NCI-H2227 treated with DMSO at 0.1 percent for 48 hours (cell line): ENCODE measurements at regions not wholly inside any gene's neighbourhood (a gene's known extent, or its start where the extent isn't known, plus 50 kb on each side); places are given as distances from the start of the nearest gene placed in this dataset.
A peak's percentile ranks its signal among the peaks of the same experiment; 100 is the strongest.
"Not testable (repeated sequence)": the region's sequence is repeated elsewhere in the genome, so short reads cannot be mapped to it uniquely, and the experiment has no call there.

Experiments used
- DNase-seq: peaks from one replicate; lab custom pipeline; 2025; lab: John Stamatoyannopoulos, UW

- no peak for DNase-seq
Measured at GRCh38 chr3:72052841-72053409, 268.0 kb upstream of the PROK2 start.

- DNase-seq, result no peak
Measured at GRCh38 chr3:72050771-72051170, 265.8 kb upstream of the PROK2 start.

GRCh38 chr3:72050048-72050632 is 265.2 kb upstream of the PROK2 start:
- DNase-seq, result no peak

- DNase-seq, result no peak
Measured at GRCh38 chr3:72049300-72049699, 264.4 kb upstream of the PROK2 start.

GRCh38 chr3:72048873-72049272 is 263.9 kb upstream of the PROK2 start:
- DNase-seq, result no peak

GRCh38 chr3:72047221-72047871 is 262.4 kb upstream of the PROK2 start:
- no peak for DNase-seq

GRCh38 chr3:72044231-72044855 is 259.4 kb upstream of the PROK2 start:
- DNase-seq, result no peak

- DNase-seq, result no peak
Measured at GRCh38 chr3:72043204-72044133, 258.5 kb upstream of the PROK2 start.

GRCh38 chr3:72042397-72043203 is 257.7 kb upstream of the PROK2 start:
- DNase-seq, result no peak

GRCh38 chr3:72041511-72041910 is 256.6 kb upstream of the PROK2 start:
- peak; percentile 15 for DNase-seq

GRCh38 chr3:72041076-72041475 is 256.1 kb upstream of the PROK2 start:
- peak; percentile 15 for DNase-seq

GRCh38 chr3:72039677-72040076 is 254.7 kb upstream of the PROK2 start:
- DNase-seq, result no peak

- DNase-seq, result no peak
Measured at GRCh38 chr3:72036899-72037298, 252.0 kb upstream of the PROK2 start.

GRCh38 chr3:72035606-72036005 is 250.7 kb upstream of the PROK2 start:
- no peak for DNase-seq

- DNase-seq, result no peak
Measured at GRCh38 chr3:72034986-72035385, 250.0 kb upstream of the PROK2 start.

GRCh38 chr3:72033666-72034428 is 248.9 kb upstream of the PROK2 start:
- no peak for DNase-seq

- no peak for DNase-seq
Measured at GRCh38 chr3:72032441-72033135, 247.6 kb upstream of the PROK2 start.

- DNase-seq, result no peak
Measured at GRCh38 chr3:72031581-72031980, 246.6 kb upstream of the PROK2 start.

- DNase-seq, result not testable (repeated sequence)
Measured at GRCh38 chr3:72030296-72030695, 245.3 kb upstream of the PROK2 start.

- not testable (repeated sequence) for DNase-seq
Measured at GRCh38 chr3:72028726-72029125, 243.8 kb upstream of the PROK2 start.
